ENCODE measurements at regions not wholly inside any gene's neighbourhood (a gene's known extent, or its start where the extent isn't known, plus 50 kb on each side); places are given as distances from the start of the nearest gene placed in this dataset.
"Not testable (repeated sequence)": the region's sequence is repeated elsewhere in the genome, so short reads cannot be mapped to it uniquely, and the experiment has no call there.

GRCh38 chr9:22170556-22170955 lies 161.5 kb upstream of the CDKN2B start:
- H3K4me3 Mint-ChIP-seq, result peak overlapping the region in 1 of 2 donors; percentile 22
- H3K4me1 Mint-ChIP-seq, result peaks cover 20 to 49% of the 10 kb centered on the region in 2 donors
- peaks cover 0 to 5% of the 10 kb centered on the region in 2 donors for H3K9me3 Mint-ChIP-seq
- DNase-seq, result no peak
- no peaks in the 10 kb centered on the region for H3K27me3 Mint-ChIP-seq
- ATAC-seq (replicated peaks), result peak; percentile 84
- peak overlapping the region; percentile 83 for H3K27ac Mint-ChIP-seq
- peaks cover 2 to 5% of the 10 kb centered on the region in 2 donors for H3K36me3 Mint-ChIP-seq

- peak overlapping the region in 1 of 2 donors; percentile 22 for H3K4me3 Mint-ChIP-seq
- peak; percentile 31 for DNase-seq
- peak; percentile 85 to 87 for ATAC-seq (replicated peaks)
- peak overlapping the region; percentile 82 for H3K27ac Mint-ChIP-seq
- H3K4me1 Mint-ChIP-seq, result peaks cover 19 to 49% of the 10 kb centered on the region in 2 donors
- peaks cover 0 to 4% of the 10 kb centered on the region in 2 donors for H3K9me3 Mint-ChIP-seq
- H3K27me3 Mint-ChIP-seq, result no peaks in the 10 kb centered on the region
- H3K36me3 Mint-ChIP-seq, result peaks cover 2 to 5% of the 10 kb centered on the region in 2 donors
Measured at GRCh38 chr9:22170990-22171670, 162.0 kb upstream of the CDKN2B start.

- Mint-ChIP-seq H3K36me3 (peaks cover 5% of the 10 kb centered on the region in 2 donors), H3K4me3 (no peak overlapping the region), H3K27ac (peak overlapping the region; percentile 82), H3K4me1 (peaks cover 23 to 53% of the 10 kb centered on the region in 2 donors), H3K27me3 (no peaks in the 10 kb centered on the region), H3K9me3 (peaks cover 0 to 5% of the 10 kb centered on the region in 2 donors)
- ATAC-seq (replicated peaks) (no peak), DNase-seq (no peak)
Measured at GRCh38 chr9:22171691-22172090, 162.6 kb upstream of the CDKN2B start.

GRCh38 chr9:22173908-22174307 lies 164.8 kb upstream of the CDKN2B start:
- Mint-ChIP-seq H3K36me3 (peaks cover 8 to 14% of the 10 kb centered on the region in 2 donors), H3K9me3 (peaks cover 6 to 13% of the 10 kb centered on the region in 2 donors), H3K4me3 (no peak overlapping the region), H3K4me1 (peaks cover 23 to 46% of the 10 kb centered on the region in 2 donors), H3K27me3 (no peaks in the 10 kb centered on the region), H3K27ac (no peak overlapping the region)
- no peak for DNase-seq
- ATAC-seq (replicated peaks), result no peak

- Mint-ChIP-seq H3K27ac (no peak overlapping the region), H3K4me3 (no peak overlapping the region), H3K9me3 (peaks cover 10 to 19% of the 10 kb centered on the region in 2 donors), H3K27me3 (no peaks in the 10 kb centered on the region), H3K4me1 (peaks cover 15 to 42% of the 10 kb centered on the region in 2 donors), H3K36me3 (peaks cover 8 to 17% of the 10 kb centered on the region in 2 donors)
- DNase-seq (no peak), ATAC-seq (replicated peaks) (peak; percentile 65 to 70)
Measured at GRCh38 chr9:22175972-22176545, 167.0 kb upstream of the CDKN2B start.

GRCh38 chr9:22181021-22181420 lies 171.9 kb upstream of the CDKN2B start:
- H3K27me3 Mint-ChIP-seq; ATAC-seq (replicated peaks); H3K27ac Mint-ChIP-seq; DNase-seq: not testable (repeated sequence)
- Mint-ChIP-seq H3K4me1 (peaks cover 11 to 29% of the 10 kb centered on the region in 2 donors), H3K9me3 (peaks cover 10 to 17% of the 10 kb centered on the region in 2 donors), H3K36me3 (peaks cover 8 to 15% of the 10 kb centered on the region in 2 donors), H3K4me3 (peak overlapping the region in 1 of 2 donors; percentile 48)

GRCh38 chr9:22189471-22189870 lies 180.4 kb upstream of the CDKN2B start:
- no peak overlapping the region for H3K4me3 Mint-ChIP-seq
- DNase-seq (no peak), ATAC-seq (replicated peaks) (no peak)
- H3K27me3 Mint-ChIP-seq, result no peaks in the 10 kb centered on the region
- peaks cover 0 to 6% of the 10 kb centered on the region in 2 donors for H3K36me3 Mint-ChIP-seq
- no peak overlapping the region for H3K27ac Mint-ChIP-seq
- peaks cover 4 to 8% of the 10 kb centered on the region in 2 donors for H3K9me3 Mint-ChIP-seq
- peaks cover 14 to 23% of the 10 kb centered on the region in 2 donors for H3K4me1 Mint-ChIP-seq

GRCh38 chr9:22197000-22197399 lies 187.9 kb upstream of the CDKN2B start:
- H3K4me3 Mint-ChIP-seq, result peak overlapping the region; percentile 33 to 70
- peak; percentile 71 for DNase-seq
- H3K27ac Mint-ChIP-seq, result peak overlapping the region; percentile 97
- H3K9me3 Mint-ChIP-seq, result peaks cover 26 to 32% of the 10 kb centered on the region in 2 donors
- not testable (repeated sequence) for H3K27me3 Mint-ChIP-seq
- peak; percentile 97 for ATAC-seq (replicated peaks)
- peaks cover 29 to 57% of the 10 kb centered on the region in 2 donors for H3K36me3 Mint-ChIP-seq
- H3K4me1 Mint-ChIP-seq, result peaks cover 19 to 32% of the 10 kb centered on the region in 2 donors

- Mint-ChIP-seq H3K36me3 (peaks cover 32 to 52% of the 10 kb centered on the region in 2 donors), H3K9me3 (peaks cover 25 to 29% of the 10 kb centered on the region in 2 donors), H3K4me3 (no peak overlapping the region), H3K27me3 (no peaks in the 10 kb centered on the region), H3K27ac (no peak overlapping the region), H3K4me1 (peaks cover 26 to 42% of the 10 kb centered on the region in 2 donors)
- DNase-seq (no peak), ATAC-seq (replicated peaks) (no peak)
Measured at GRCh38 chr9:22198681-22199080, 189.6 kb upstream of the CDKN2B start.

GRCh38 chr9:22201256-22201655 lies 192.2 kb upstream of the CDKN2B start:
- peaks cover 25 to 40% of the 10 kb centered on the region in 2 donors for H3K36me3 Mint-ChIP-seq
- no peaks in the 10 kb centered on the region for H3K27me3 Mint-ChIP-seq
- peaks cover 33 to 56% of the 10 kb centered on the region in 2 donors for H3K4me1 Mint-ChIP-seq
- H3K9me3 Mint-ChIP-seq, result peaks cover 23 to 24% of the 10 kb centered on the region in 2 donors
- ATAC-seq (replicated peaks) (no peak), DNase-seq (no peak)
- H3K4me3 Mint-ChIP-seq, result no peak overlapping the region
- no peak overlapping the region for H3K27ac Mint-ChIP-seq

GRCh38 chr9:22203371-22204138 lies 194.4 kb upstream of the CDKN2B start:
- Mint-ChIP-seq H3K27me3 (no peaks in the 10 kb centered on the region), H3K27ac (peak overlapping the region; percentile 27), H3K4me3 (peak overlapping the region; percentile 33 to 72), H3K36me3 (peaks cover 11 to 17% of the 10 kb centered on the region in 2 donors), H3K9me3 (peaks cover 11 to 13% of the 10 kb centered on the region in 2 donors), H3K4me1 (peaks cover 26 to 55% of the 10 kb centered on the region in 2 donors)
- DNase-seq (no peak), ATAC-seq (replicated peaks) (peak; percentile 33 to 38)

- peaks cover 28 to 57% of the 10 kb centered on the region in 2 donors for H3K4me1 Mint-ChIP-seq
- H3K27me3 Mint-ChIP-seq, result no peaks in the 10 kb centered on the region
- no peak overlapping the region for H3K4me3 Mint-ChIP-seq
- peaks cover 7 to 8% of the 10 kb centered on the region in 2 donors for H3K9me3 Mint-ChIP-seq
- peak; percentile 39 to 61 for ATAC-seq (replicated peaks)
- H3K36me3 Mint-ChIP-seq, result peaks cover 13 to 15% of the 10 kb centered on the region in 2 donors
- H3K27ac Mint-ChIP-seq, result no peak overlapping the region
- DNase-seq, result no peak
Measured at GRCh38 chr9:22204240-22204639, 195.1 kb upstream of the CDKN2B start.

- peaks cover 5 to 10% of the 10 kb centered on the region in 2 donors for H3K36me3 Mint-ChIP-seq
Measured at GRCh38 chr9:22206833-22207232, 197.7 kb upstream of the CDKN2B start.

More at GRCh38 chr9:22206833-22207232, 197.7 kb upstream of the CDKN2B start:
- Mint-ChIP-seq H3K4me3 (peak overlapping the region in 1 of 2 donors; percentile 17), H3K9me3 (peaks cover 2 to 3% of the 10 kb centered on the region in 2 donors), H3K27me3 (no peaks in the 10 kb centered on the region), H3K27ac (no peak overlapping the region), H3K4me1 (peaks cover 33 to 74% of the 10 kb centered on the region in 2 donors)
- ATAC-seq (replicated peaks) (peak; percentile 27 to 54), DNase-seq (no peak)
